GM19324 (cell line): ENCODE measurements at regions not wholly inside any gene's neighbourhood (a gene's known extent, or its start where the extent isn't known, plus 50 kb on each side); places are given as distances from the start of the nearest gene placed in this dataset.

ENCODE experiments used
- ATAC-seq: cut with Tn5 transposase; IDR thresholded peaks from one replicate; pipeline ENCODE4 v1.9.1; 2021; ENCODE audit warnings: mild to moderate bottlenecking, moderate library complexity; ENCODE audit not compliant: unreplicated experiment, low FRiP score

- ATAC-seq = no peak
Measured at GRCh38 chr18:78889250-78889649, 90.4 kb upstream of the SALL3 start.

- ATAC-seq = no peak
Measured at GRCh38 chr18:78890388-78890787, 89.2 kb upstream of the SALL3 start.

- ATAC-seq = no peak
Measured at GRCh38 chr18:78891185-78891762, 88.3 kb upstream of the SALL3 start.

GRCh38 chr18:78892177-78892576 is 87.4 kb upstream of the SALL3 start:
- ATAC-seq = no peak

- no peak for ATAC-seq
Measured at GRCh38 chr18:78892721-78893120, 86.9 kb upstream of the SALL3 start.

GRCh38 chr18:78893281-78894032 is 86.2 kb upstream of the SALL3 start:
- ATAC-seq = no peak

- ATAC-seq = no peak
Measured at GRCh38 chr18:78894033-78894305, 85.6 kb upstream of the SALL3 start.

- ATAC-seq = no peak
Measured at GRCh38 chr18:78895207-78896001, 84.2 kb upstream of the SALL3 start.

- ATAC-seq = no peak
Measured at GRCh38 chr18:78896111-78896905, 83.3 kb upstream of the SALL3 start.

- ATAC-seq = no peak
Measured at GRCh38 chr18:78898066-78898465, 81.6 kb upstream of the SALL3 start.

- no peak for ATAC-seq
Measured at GRCh38 chr18:78898635-78899034, 81.0 kb upstream of the SALL3 start.

- ATAC-seq = no peak
Measured at GRCh38 chr18:78899241-78899640, 80.4 kb upstream of the SALL3 start.

GRCh38 chr18:78900938-78901909 is 78.4 kb upstream of the SALL3 start:
- ATAC-seq = no peak

GRCh38 chr18:78901923-78902794 is 77.5 kb upstream of the SALL3 start:
- ATAC-seq = no peak

GRCh38 chr18:78902795-78903435 is 76.7 kb upstream of the SALL3 start:
- ATAC-seq = no peak

GRCh38 chr18:78903436-78904178 is 76.0 kb upstream of the SALL3 start:
- ATAC-seq = no peak

GRCh38 chr18:78904179-78904531 is 75.5 kb upstream of the SALL3 start:
- ATAC-seq = no peak

GRCh38 chr18:78905334-78905733 is 74.3 kb upstream of the SALL3 start:
- ATAC-seq = no peak
